Stimulated activated CD4-positive, alpha-beta T cell treated with anti-CD3 and anti-CD28 coated beads, TNF-alpha, amount 100 ng/mL, for 24 hours (primary cell): ENCODE measurements at regions not wholly inside any gene's neighbourhood (a gene's known extent, or its start where the extent isn't known, plus 50 kb on each side); places are given as distances from the start of the nearest gene placed in this dataset.

ENCODE experiments used
- DNase-seq, 3 experiments: peaks; one replicate each; pipeline ENCODE4 v3.0.0-alpha.2; 2020; ENCODE audit warnings: low read depth in 3 of 3

- DNase-seq, result no peak
These were observed 223.2 kb upstream of the GSE1 start for GRCh38 chr16:85389679-85390470.

- DNase-seq, result no peak
These were observed 222.5 kb upstream of the GSE1 start for GRCh38 chr16:85390511-85391174.

- DNase-seq, result no peak
These were observed 221.9 kb upstream of the GSE1 start for GRCh38 chr16:85391175-85391707.

GRCh38 chr16:85391769-85392583 is 221.1 kb upstream of the GSE1 start:
- DNase-seq, result no peak

- no peak for DNase-seq
These were observed 220.1 kb upstream of the GSE1 start for GRCh38 chr16:85392756-85393673.

GRCh38 chr16:85393674-85394451 is 219.3 kb upstream of the GSE1 start:
- DNase-seq, result peak; percentile 34 to 68 (median 38)

- no peak for DNase-seq
These were observed 218.5 kb upstream of the GSE1 start for GRCh38 chr16:85394456-85395206.

GRCh38 chr16:85395207-85395912 is 217.8 kb upstream of the GSE1 start:
- DNase-seq, result no peak

GRCh38 chr16:85395913-85396878 is 216.9 kb upstream of the GSE1 start:
- DNase-seq, result no peak

GRCh38 chr16:85396879-85397871 is 215.9 kb upstream of the GSE1 start:
- DNase-seq, result no peak

- DNase-seq, result no peak
These were observed 215.1 kb upstream of the GSE1 start for GRCh38 chr16:85398050-85398451.

GRCh38 chr16:85398688-85399582 is 214.2 kb upstream of the GSE1 start:
- DNase-seq, result no peak

- DNase-seq, result no peak
These were observed 213.4 kb upstream of the GSE1 start for GRCh38 chr16:85399583-85400284.

GRCh38 chr16:85400305-85401205 is 212.6 kb upstream of the GSE1 start:
- DNase-seq, result no peak
